GM23338 (cell line): ENCODE measurements at regions not wholly inside any gene's neighbourhood (a gene's known extent, or its start where the extent isn't known, plus 50 kb on each side); places are given as distances from the start of the nearest gene placed in this dataset.

ENCODE experiments used
- ATAC-seq: fragments of 200-7000 bp; cut with Tn5 transposase; 3 replicates; pipeline ENCODE4 v1.9.1; 2020
- DNase-seq: peaks from one replicate; pipeline ENCODE4 v3.0.0-alpha.2; 2015; ENCODE audit warnings: low spot score
- H2AFZ ChIP-seq: fragments of 200-600 bp; sonication (generic); 2 replicates; pipeline ENCODE4 v1.8.0; 2016; ENCODE audit warnings: antibody characterized with exemption, mild to moderate bottlenecking, moderate library complexity
- H3F3A ChIP-seq: fragments of 200-600 bp; sonication (generic); replicated peaks from 2 replicates; pipeline ENCODE4 v1.8.0; 2017; ENCODE audit warnings: antibody characterized with exemption, mixed run types, low read depth
- H3K27ac ChIP-seq: fragments of 200-600 bp; sonication (generic); 2 replicates; pipeline ENCODE4 v1.6.1; 2016; ENCODE audit warnings: low read depth
- H3K27me3 ChIP-seq: fragments of 200-600 bp; sonication (generic); 2 replicates; pipeline ENCODE4 v1.8.0; 2016; ENCODE audit warnings: mild to moderate bottlenecking, mixed run types, moderate library complexity; ENCODE audit not compliant: insufficient read depth
- H3K36me3 ChIP-seq: fragments of 200-600 bp; sonication (generic); 2 replicates; pipeline ENCODE4 v1.8.0; 2016; ENCODE audit warnings: mild to moderate bottlenecking; ENCODE audit not compliant: insufficient read depth
- H3K4me1 ChIP-seq: fragments of 200-600 bp; sonication (generic); 2 replicates; pipeline ENCODE4 v1.8.0; 2016; ENCODE audit warnings: mild to moderate bottlenecking, moderate library complexity; ENCODE audit not compliant: insufficient read depth
- H3K4me2 ChIP-seq: fragments of 200-600 bp; sonication (generic); 2 replicates; pipeline ENCODE4 v1.7.1; 2017; ENCODE audit warnings: mixed run types
- H3K4me3 ChIP-seq: fragments of 200-600 bp; sonication (generic); 2 replicates; pipeline ENCODE4 v1.6.1; 2016; ENCODE audit warnings: mixed run types
- H3K79me2 ChIP-seq: fragments of 200-600 bp; sonication (generic); replicated peaks from 2 replicates; pipeline ENCODE4 v1.8.0; 2017; ENCODE audit warnings: mild to moderate bottlenecking; ENCODE audit not compliant: insufficient read depth
- H3K9me2 ChIP-seq: fragments of 200-600 bp; sonication (generic); 2 replicates; pipeline ENCODE4 v1.8.0; 2017; ENCODE audit not compliant: insufficient read depth
- H4K20me1 ChIP-seq: fragments of 200-600 bp; sonication (generic); replicated peaks from 2 replicates; pipeline ENCODE4 v1.8.0; 2017; ENCODE audit warnings: mild to moderate bottlenecking; ENCODE audit not compliant: insufficient read depth
- H3K27ac Mint-ChIP-seq: 2 replicates; pipeline ENCODE4 v1.8.0; 2020; ENCODE audit warnings: inconsistent platforms, mild to moderate bottlenecking, moderate library complexity, mixed read lengths
- H3K27me3 Mint-ChIP-seq: 3 replicates; pipeline ENCODE4 v1.8.0; 2022; ENCODE audit warnings: low read depth, mild to moderate bottlenecking, moderate library complexity, mixed read lengths, inconsistent platforms; ENCODE audit not compliant: insufficient read depth, poor library complexity
- H3K36me3 Mint-ChIP-seq: 3 replicates; pipeline ENCODE4 v1.8.0; 2021; ENCODE audit warnings: low read depth, mild to moderate bottlenecking, inconsistent platforms, moderate library complexity, mixed read lengths
- H3K4me1 Mint-ChIP-seq: 3 replicates; pipeline ENCODE4 v1.8.0; 2020; ENCODE audit warnings: mild to moderate bottlenecking, inconsistent platforms, mixed read lengths
- H3K4me3 Mint-ChIP-seq: 3 replicates; pipeline ENCODE4 v1.8.0; 2021; ENCODE audit warnings: moderate library complexity, mild to moderate bottlenecking, inconsistent platforms, mixed read lengths
- H3K9me3 Mint-ChIP-seq: 3 replicates; pipeline ENCODE4 v1.8.0; 2020; ENCODE audit warnings: moderate library complexity, mild to moderate bottlenecking, inconsistent platforms, mixed read lengths
- CREB1 ChIP-seq: fragments of 250-450 bp; sonication (Bioruptor Pico); IDR thresholded peaks from 2 replicates; pipeline ENCODE4 v1.5.0; 2020; ENCODE audit warnings: low read depth, mild to moderate bottlenecking, moderate library complexity
- EZH2 ChIP-seq: fragments of 200-600 bp; sonication (generic); IDR thresholded peaks from one replicate; pipeline ENCODE4 v1.8.0; 2017; ENCODE audit warnings: antibody characterized with exemption, mild to moderate bottlenecking, low read depth; ENCODE audit not compliant: unreplicated experiment
- EZH2phosphoT487 ChIP-seq: fragments of 200-600 bp; sonication (generic); IDR thresholded peaks from one replicate; pipeline ENCODE4 v1.8.1; 2018; ENCODE audit warnings: antibody characterized with exemption; ENCODE audit not compliant: unreplicated experiment
- JUNB ChIP-seq: IDR thresholded peaks from one replicate; pipeline ENCODE4 v1.6.1; 2016; ENCODE audit warnings: antibody characterized with exemption; ENCODE audit not compliant: unreplicated experiment
- NANOG ChIP-seq: IDR thresholded peaks from 2 replicates; pipeline ENCODE4 v1.6.1; 2016; ENCODE audit warnings: antibody characterized with exemption, borderline replicate concordance
- REST ChIP-seq: IDR thresholded peaks from one replicate; pipeline ENCODE4 v1.6.1; 2018; ENCODE audit warnings: antibody characterized with exemption; ENCODE audit not compliant: unreplicated experiment
- STAT1 ChIP-seq: IDR thresholded peaks from one replicate; pipeline ENCODE4 v1.6.1; 2016; ENCODE audit warnings: antibody characterized with exemption; ENCODE audit not compliant: unreplicated experiment
- ZNF114 ChIP-seq: fragments of 250-450 bp; sonication (Bioruptor Pico); IDR thresholded peaks from 2 replicates; pipeline ENCODE4 v1.5.0; 2020; ENCODE audit warnings: mild to moderate bottlenecking, moderate library complexity
- ZNF331 ChIP-seq: fragments of 250-450 bp; sonication (Bioruptor Pico); IDR thresholded peaks from 2 replicates; pipeline ENCODE4 v1.5.0; 2020; ENCODE audit warnings: low read depth, mild to moderate bottlenecking, moderate library complexity
- TF ChIP-seq, protein P1 (sequence below), 2 experiments: fragments of 200-600 bp in 1 of 2; sonication (generic) in 1 of 2; conservative IDR thresholded peaks; 2 replicates each; pipeline versions ENCODE4 v1.5.1 to v1.6.1; 2016 to 2017; ENCODE audit warnings: antibody characterized with exemption in 2 of 2, low read depth in 2 of 2, mild to moderate bottlenecking in 2 of 2, moderate library complexity in 1 of 2
- TF ChIP-seq, protein P2 (sequence below): IDR thresholded peaks from 2 replicates; pipeline ENCODE4 v1.6.1; 2016; ENCODE audit warnings: antibody characterized with exemption

DNA sequence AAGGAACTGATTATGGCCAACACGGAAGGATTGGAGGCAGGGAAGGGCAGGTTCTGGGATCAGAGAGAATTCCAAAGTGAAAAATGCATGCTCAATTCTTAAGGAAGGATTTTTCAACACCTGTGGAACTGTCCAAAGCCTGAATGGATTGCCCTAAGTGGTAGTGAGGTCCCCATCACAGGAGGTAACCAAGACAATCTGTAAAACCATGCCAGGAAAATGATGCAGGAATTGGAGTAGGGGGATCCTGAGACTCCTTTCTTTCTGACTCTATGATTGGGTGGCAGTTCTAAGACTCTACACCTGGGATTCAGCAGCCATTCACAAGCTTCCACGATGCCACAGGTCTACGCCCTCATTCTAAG, 56.5 kb upstream of the ZNRF4 start:
- no peak overlapping the region for H3K27ac Mint-ChIP-seq
- no peak for DNase-seq
- peaks cover 12% of the 10 kb centered on the region for H3K27me3 Mint-ChIP-seq
- TF ChIP-seq, protein P1, sequence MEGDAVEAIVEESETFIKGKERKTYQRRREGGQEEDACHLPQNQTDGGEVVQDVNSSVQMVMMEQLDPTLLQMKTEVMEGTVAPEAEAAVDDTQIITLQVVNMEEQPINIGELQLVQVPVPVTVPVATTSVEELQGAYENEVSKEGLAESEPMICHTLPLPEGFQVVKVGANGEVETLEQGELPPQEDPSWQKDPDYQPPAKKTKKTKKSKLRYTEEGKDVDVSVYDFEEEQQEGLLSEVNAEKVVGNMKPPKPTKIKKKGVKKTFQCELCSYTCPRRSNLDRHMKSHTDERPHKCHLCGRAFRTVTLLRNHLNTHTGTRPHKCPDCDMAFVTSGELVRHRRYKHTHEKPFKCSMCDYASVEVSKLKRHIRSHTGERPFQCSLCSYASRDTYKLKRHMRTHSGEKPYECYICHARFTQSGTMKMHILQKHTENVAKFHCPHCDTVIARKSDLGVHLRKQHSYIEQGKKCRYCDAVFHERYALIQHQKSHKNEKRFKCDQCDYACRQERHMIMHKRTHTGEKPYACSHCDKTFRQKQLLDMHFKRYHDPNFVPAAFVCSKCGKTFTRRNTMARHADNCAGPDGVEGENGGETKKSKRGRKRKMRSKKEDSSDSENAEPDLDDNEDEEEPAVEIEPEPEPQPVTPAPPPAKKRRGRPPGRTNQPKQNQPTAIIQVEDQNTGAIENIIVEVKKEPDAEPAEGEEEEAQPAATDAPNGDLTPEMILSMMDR (conservative IDR thresholded peaks at IDR 0.05; ENCODE audit: low read depth in 2 of 2): no peak
- TF ChIP-seq REST: no peak
- TF ChIP-seq ZNF114 (CRISPR knock-in tag): no peak
- no peak for TF ChIP-seq EZH2phosphoT487
- TF ChIP-seq ZNF331: no peak
- no peak for TF ChIP-seq EZH2
- no peak for TF ChIP-seq CREB1 (CRISPR knock-in tag)
- TF ChIP-seq JUNB: no peak
- no peak for TF ChIP-seq STAT1
- TF ChIP-seq, protein P2, sequence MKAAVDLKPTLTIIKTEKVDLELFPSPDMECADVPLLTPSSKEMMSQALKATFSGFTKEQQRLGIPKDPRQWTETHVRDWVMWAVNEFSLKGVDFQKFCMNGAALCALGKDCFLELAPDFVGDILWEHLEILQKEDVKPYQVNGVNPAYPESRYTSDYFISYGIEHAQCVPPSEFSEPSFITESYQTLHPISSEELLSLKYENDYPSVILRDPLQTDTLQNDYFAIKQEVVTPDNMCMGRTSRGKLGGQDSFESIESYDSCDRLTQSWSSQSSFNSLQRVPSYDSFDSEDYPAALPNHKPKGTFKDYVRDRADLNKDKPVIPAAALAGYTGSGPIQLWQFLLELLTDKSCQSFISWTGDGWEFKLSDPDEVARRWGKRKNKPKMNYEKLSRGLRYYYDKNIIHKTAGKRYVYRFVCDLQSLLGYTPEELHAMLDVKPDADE: no peak
- no peak for TF ChIP-seq NANOG
- no peak overlapping the region for H3K4me3 ChIP-seq
- no peak overlapping the region for H2AFZ ChIP-seq
- no peaks in the 10 kb centered on the region for H3K36me3 ChIP-seq
- no peaks in the 10 kb centered on the region for H3K36me3 Mint-ChIP-seq
- H3K27ac ChIP-seq: no peak overlapping the region
- no peaks in the 10 kb centered on the region; the same call in 1 of the 2 replicates for H3F3A ChIP-seq
- no peaks in the 10 kb centered on the region for H4K20me1 ChIP-seq
- H3K4me1 ChIP-seq: peaks cover 19% of the 10 kb centered on the region
- peaks cover 33% of the 10 kb centered on the region for H3K4me1 Mint-ChIP-seq
- H3K9me2 ChIP-seq: no peaks in the 10 kb centered on the region
- H3K4me3 Mint-ChIP-seq: no peak overlapping the region; the same call in 2 of the 3 replicates
- no peak overlapping the region for H3K4me2 ChIP-seq
- no peak for ATAC-seq
- no peaks in the 10 kb centered on the region for H3K27me3 ChIP-seq
- no peaks in the 10 kb centered on the region; the same call in 2 of the 3 replicates for H3K9me3 Mint-ChIP-seq
- no peaks in the 10 kb centered on the region for H3K79me2 ChIP-seq
